ENCODE measurements at regions not wholly inside any gene's neighbourhood (a gene's known extent, or its start where the extent isn't known, plus 50 kb on each side); places are given as distances from the start of the nearest gene placed in this dataset.

DNA sequence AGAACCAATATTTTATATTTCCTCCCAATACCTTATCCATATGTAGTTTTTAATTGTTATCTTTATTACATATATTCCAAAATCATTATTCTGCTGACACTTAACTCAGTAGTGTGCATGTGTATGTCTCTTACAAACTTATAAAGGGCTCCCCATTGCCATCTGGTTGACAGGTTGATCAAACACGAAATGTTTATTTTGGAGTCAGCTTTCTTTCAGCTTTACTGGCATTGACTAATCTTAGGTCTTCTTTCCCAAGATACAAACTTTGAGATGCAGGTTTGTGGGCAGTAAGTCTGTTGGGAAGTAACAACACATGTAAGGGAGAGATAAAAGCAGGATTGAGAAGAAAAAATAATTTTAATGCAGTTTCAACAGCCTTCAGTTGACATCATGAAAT lies 716.0 kb upstream of the CHD1 start:
- TF ChIP-seq POLR2AphosphoS5 (IDR thresholded peaks at IDR 0.05) (no peak), CTCF (IDR thresholded peaks at IDR 0.05) (no peak)
